HG03066 (cell line): ENCODE measurements at regions not wholly inside any gene's neighbourhood (a gene's known extent, or its start where the extent isn't known, plus 50 kb on each side); places are given as distances from the start of the nearest gene placed in this dataset.

ENCODE experiments used
- ATAC-seq: cut with Tn5 transposase; IDR thresholded peaks from one replicate; pipeline ENCODE4 v1.9.1; 2021; ENCODE audit warnings: low read depth; ENCODE audit not compliant: unreplicated experiment

GRCh38 chr6:62672989-62673388 is 387.0 kb upstream of the KHDRBS2 start:
- no peak for ATAC-seq

GRCh38 chr6:62670490-62671223 is 384.6 kb upstream of the KHDRBS2 start:
- no peak for ATAC-seq

GRCh38 chr6:62669831-62670230 is 383.8 kb upstream of the KHDRBS2 start:
- ATAC-seq, result no peak

- no peak for ATAC-seq
These were observed 366.8 kb upstream of the KHDRBS2 start for GRCh38 chr6:62652692-62653328.

- no peak for ATAC-seq
These were observed 359.2 kb upstream of the KHDRBS2 start for GRCh38 chr6:62645274-62645673.

GRCh38 chr6:62640749-62641148 is 354.7 kb upstream of the KHDRBS2 start:
- no peak for ATAC-seq

GRCh38 chr6:62626661-62627060 is 340.6 kb upstream of the KHDRBS2 start:
- ATAC-seq, result no peak

- ATAC-seq, result no peak
These were observed 338.0 kb upstream of the KHDRBS2 start for GRCh38 chr6:62623846-62624532.

GRCh38 chr6:62615366-62616015 is 329.5 kb upstream of the KHDRBS2 start:
- ATAC-seq, result no peak

- no peak for ATAC-seq
These were observed 328.4 kb upstream of the KHDRBS2 start for GRCh38 chr6:62614442-62614841.

- no peak for ATAC-seq
These were observed 327.9 kb upstream of the KHDRBS2 start for GRCh38 chr6:62613928-62614327.

- no peak for ATAC-seq
These were observed 326.4 kb upstream of the KHDRBS2 start for GRCh38 chr6:62612471-62612870.

GRCh38 chr6:62570372-62570771 is 284.3 kb upstream of the KHDRBS2 start:
- no peak for ATAC-seq

GRCh38 chr6:62541502-62541901 is 255.5 kb upstream of the KHDRBS2 start:
- ATAC-seq, result no peak

- ATAC-seq, result no peak
These were observed 245.0 kb upstream of the KHDRBS2 start for GRCh38 chr6:62530985-62531384.

- no peak for ATAC-seq
These were observed 243.0 kb upstream of the KHDRBS2 start for GRCh38 chr6:62528894-62529526.

GRCh38 chr6:62523630-62524029 is 237.6 kb upstream of the KHDRBS2 start:
- ATAC-seq, result no peak

GRCh38 chr6:62519574-62519973 is 233.5 kb upstream of the KHDRBS2 start:
- no peak for ATAC-seq

GRCh38 chr6:62516291-62517141 is 230.5 kb upstream of the KHDRBS2 start:
- ATAC-seq, result no peak
